Activated CD8-positive, alpha-beta memory T cell treated with anti-CD3 and anti-CD28 coated beads, Interleukin-2, amount 50 U/mL, for 48 hours (primary cell): ENCODE measurements at regions not wholly inside any gene's neighbourhood (a gene's known extent, or its start where the extent isn't known, plus 50 kb on each side); places are given as distances from the start of the nearest gene placed in this dataset.

Experiments
- DNase-seq: peaks from one replicate; pipeline ENCODE4 v3.0.0-alpha.2; 2020

- no peak for DNase-seq
These were observed 109.7 kb downstream of the VEGFA start for GRCh38 chr6:43879722-43880121.

- DNase-seq = no peak
These were observed 108.9 kb downstream of the VEGFA start for GRCh38 chr6:43878823-43879495.

- DNase-seq = no peak
These were observed 108.2 kb downstream of the VEGFA start for GRCh38 chr6:43878127-43878634.

- no peak for DNase-seq
These were observed 107.6 kb downstream of the VEGFA start for GRCh38 chr6:43877463-43878126.

GRCh38 chr6:43877036-43877435, 107.0 kb downstream of the VEGFA start:
- no peak for DNase-seq

GRCh38 chr6:43876602-43877001, 106.6 kb downstream of the VEGFA start:
- no peak for DNase-seq

GRCh38 chr6:43875849-43876572, 106.0 kb downstream of the VEGFA start:
- DNase-seq = no peak

- no peak for DNase-seq
These were observed 105.0 kb downstream of the VEGFA start for GRCh38 chr6:43874814-43875590.

- DNase-seq = no peak
These were observed 104.0 kb downstream of the VEGFA start for GRCh38 chr6:43873806-43874714.

- no peak for DNase-seq
These were observed 101.9 kb downstream of the VEGFA start for GRCh38 chr6:43871933-43872332.

- no peak for DNase-seq
These were observed 101.3 kb downstream of the VEGFA start for GRCh38 chr6:43871284-43871683.

- no peak for DNase-seq
These were observed 100.7 kb downstream of the VEGFA start for GRCh38 chr6:43870660-43871061.

- no peak for DNase-seq
These were observed 100.0 kb downstream of the VEGFA start for GRCh38 chr6:43869792-43870659.

- DNase-seq = no peak
These were observed 99.2 kb downstream of the VEGFA start for GRCh38 chr6:43869079-43869710.

GRCh38 chr6:43868467-43868866, 98.5 kb downstream of the VEGFA start:
- DNase-seq = no peak

- no peak for DNase-seq
These were observed 98.0 kb downstream of the VEGFA start for GRCh38 chr6:43867996-43868395.

- no peak for DNase-seq
These were observed 97.2 kb downstream of the VEGFA start for GRCh38 chr6:43867246-43867645.

- no peak for DNase-seq
These were observed 96.1 kb downstream of the VEGFA start for GRCh38 chr6:43865932-43866645.

- DNase-seq = no peak
These were observed 95.1 kb downstream of the VEGFA start for GRCh38 chr6:43865086-43865485.

- DNase-seq = no peak
These were observed 92.9 kb downstream of the VEGFA start for GRCh38 chr6:43862925-43863324.
